ENCODE measurements at regions not wholly inside any gene's neighbourhood (a gene's known extent, or its start where the extent isn't known, plus 50 kb on each side); places are given as distances from the start of the nearest gene placed in this dataset.

GRCh38 chr16:55207693-55208428, 116.1 kb upstream of the IRX6 start:
- DNase-seq (ENCODE audit: low spot score) (no peak), ATAC-seq (ENCODE audit: insufficient number of reproducible peaks, low FRiP score, low read depth) (no peak)
- Histone ChIP-seq H3K27me3 (replicated peaks; ENCODE audit: insufficient read depth) (no peaks in the 10 kb centered on the region), H3K9me3 (no peaks in the 10 kb centered on the region), H3K4me1 (ENCODE audit: control insufficient read depth in 1 of 2, low read depth in 2 of 2) (no peaks in the 10 kb centered on the region), H3K36me3 (no peaks in the 10 kb centered on the region), H3K4me3 (no peak overlapping the region), H3K27ac (no peak overlapping the region)
- no peak for TF ChIP-seq CTCF (IDR thresholded peaks at IDR 0.05)

- Histone ChIP-seq H3K9me3 (no peaks in the 10 kb centered on the region), H3K4me3 (no peak overlapping the region), H3K36me3 (no peaks in the 10 kb centered on the region), H3K4me1 (ENCODE audit: control insufficient read depth in 1 of 2, low read depth in 2 of 2) (no peaks in the 10 kb centered on the region), H3K27me3 (replicated peaks; ENCODE audit: insufficient read depth) (no peaks in the 10 kb centered on the region), H3K27ac (no peak overlapping the region)
- DNase-seq (ENCODE audit: low spot score) (no peak), ATAC-seq (ENCODE audit: insufficient number of reproducible peaks, low FRiP score, low read depth) (no peak)
- no peak for TF ChIP-seq CTCF (IDR thresholded peaks at IDR 0.05)
Observed at GRCh38 chr16:55209626-55210025, 114.4 kb upstream of the IRX6 start.

- H3K4me3 ChIP-seq, result no peak overlapping the region
- H3K4me1 ChIP-seq (ENCODE audit: control insufficient read depth in 1 of 2, low read depth in 2 of 2), result no peaks in the 10 kb centered on the region
- no peak for TF ChIP-seq CTCF (IDR thresholded peaks at IDR 0.05)
- H3K27ac ChIP-seq, result no peak overlapping the region
- DNase-seq (ENCODE audit: low spot score) (no peak), ATAC-seq (ENCODE audit: insufficient number of reproducible peaks, low FRiP score, low read depth) (no peak)
- no peaks in the 10 kb centered on the region for H3K27me3 ChIP-seq (replicated peaks; ENCODE audit: insufficient read depth)
- no peaks in the 10 kb centered on the region for H3K9me3 ChIP-seq
- no peaks in the 10 kb centered on the region for H3K36me3 ChIP-seq
Observed at GRCh38 chr16:55212791-55213190, 111.2 kb upstream of the IRX6 start.

- no peaks in the 10 kb centered on the region for H3K4me1 ChIP-seq (ENCODE audit: control insufficient read depth in 1 of 2, low read depth in 2 of 2)
- H3K27me3 ChIP-seq (replicated peaks; ENCODE audit: insufficient read depth), result no peaks in the 10 kb centered on the region
- DNase-seq (ENCODE audit: low spot score) (no peak), ATAC-seq (ENCODE audit: insufficient number of reproducible peaks, low FRiP score, low read depth) (no peak)
- no peaks in the 10 kb centered on the region for H3K9me3 ChIP-seq
- H3K27ac ChIP-seq, result no peak overlapping the region
- no peak overlapping the region for H3K4me3 ChIP-seq
- no peak for TF ChIP-seq CTCF (IDR thresholded peaks at IDR 0.05)
- no peaks in the 10 kb centered on the region for H3K36me3 ChIP-seq
Observed at GRCh38 chr16:55214412-55214811, 109.6 kb upstream of the IRX6 start.

- H3K9me3 ChIP-seq, result no peaks in the 10 kb centered on the region
- H3K27me3 ChIP-seq (replicated peaks; ENCODE audit: insufficient read depth), result no peaks in the 10 kb centered on the region
- no peak overlapping the region for H3K4me3 ChIP-seq
- no peak for ATAC-seq (ENCODE audit: insufficient number of reproducible peaks, low FRiP score, low read depth)
- TF ChIP-seq CTCF (IDR thresholded peaks at IDR 0.05), result no peak
- no peak overlapping the region for H3K27ac ChIP-seq
- no peaks in the 10 kb centered on the region for H3K4me1 ChIP-seq (ENCODE audit: control insufficient read depth in 1 of 2, low read depth in 2 of 2)
- no peaks in the 10 kb centered on the region for H3K36me3 ChIP-seq
- no peak for DNase-seq (ENCODE audit: low spot score)
Observed at GRCh38 chr16:55214974-55215494, 109.0 kb upstream of the IRX6 start.

All from thoracic aorta (tissue), 2 donors.